Neural progenitor cell (in vitro differentiated cells): ENCODE measurements at regions not wholly inside any gene's neighbourhood (a gene's known extent, or its start where the extent isn't known, plus 50 kb on each side); places are given as distances from the start of the nearest gene placed in this dataset.

Experiments
- DNase-seq: peaks from one replicate; pipeline ENCODE4 v3.0.0-alpha.2; 2016; ENCODE audit warnings: low spot score
- H2AFZ ChIP-seq: fragments of 200-600 bp; sonication (generic); replicated peaks from 2 replicates; pipeline ENCODE4 v1.6.1; 2016; ENCODE audit warnings: antibody characterized with exemption
- H3F3A ChIP-seq: fragments of 200-600 bp; sonication (generic); 2 replicates; pipeline ENCODE4 v1.6.1; 2016; ENCODE audit warnings: antibody characterized with exemption, low read depth
- H3K27ac ChIP-seq: fragments of 200-600 bp; sonication (generic); 2 replicates; pipeline ENCODE4 v1.5.1; 2016; ENCODE audit warnings: mild to moderate bottlenecking
- H3K27me3 ChIP-seq: fragments of 200-600 bp; sonication (generic); 2 replicates; pipeline ENCODE4 v1.6.1; 2016; ENCODE audit warnings: mild to moderate bottlenecking, moderate library complexity
- H3K36me3 ChIP-seq: fragments of 200-600 bp; sonication (generic); 2 replicates; pipeline ENCODE4 v1.5.1; 2016
- H3K4me1 ChIP-seq: fragments of 200-600 bp; sonication (generic); 2 replicates; pipeline ENCODE4 v1.6.1; 2016; ENCODE audit warnings: mixed run types
- H3K4me2 ChIP-seq: fragments of 200-600 bp; sonication (generic); 2 replicates; pipeline ENCODE4 v1.6.1; 2016
- H3K4me3 ChIP-seq: fragments of 200-600 bp; sonication (generic); 2 replicates; pipeline ENCODE4 v1.5.1; 2016
- H3K79me2 ChIP-seq: fragments of 200-600 bp; sonication (generic); 2 replicates; pipeline ENCODE4 v1.6.1; 2016; ENCODE audit warnings: low read depth
- H3K9ac ChIP-seq: fragments of 200-600 bp; sonication (generic); 2 replicates; pipeline ENCODE4 v1.6.1; 2016
- H3K9me3 ChIP-seq: fragments of 200-600 bp; sonication (generic); 2 replicates; pipeline ENCODE4 v1.5.1; 2016; ENCODE audit warnings: low read depth
- H4K20me1 ChIP-seq: fragments of 200-600 bp; sonication (generic); 2 replicates; pipeline ENCODE4 v1.6.1; 2016; ENCODE audit warnings: low read depth
- H3K27ac Mint-ChIP-seq: 3 replicates; pipeline ENCODE4 v1.8.0; 2021; ENCODE audit warnings: mixed read lengths
- H3K27me3 Mint-ChIP-seq: 2 replicates; pipeline ENCODE4 v1.8.0; 2022; ENCODE audit warnings: low read depth, mild to moderate bottlenecking, inconsistent platforms, moderate library complexity, mixed read lengths; ENCODE audit not compliant: insufficient read depth
- H3K36me3 Mint-ChIP-seq: 3 replicates; pipeline ENCODE4 v1.8.0; 2021; ENCODE audit warnings: mixed read lengths
- H3K4me1 Mint-ChIP-seq: 3 replicates; pipeline ENCODE4 v1.8.0; 2021; ENCODE audit warnings: mixed read lengths
- H3K4me3 Mint-ChIP-seq: 3 replicates; pipeline ENCODE4 v1.8.0; 2021; ENCODE audit warnings: mild to moderate bottlenecking, moderate library complexity, mixed read lengths
- H3K9me3 Mint-ChIP-seq: 3 replicates; pipeline ENCODE4 v1.8.0; 2020; ENCODE audit warnings: mixed read lengths
- CTCF ChIP-seq: fragments of 200-600 bp; sonication (generic); IDR thresholded peaks from 2 replicates; pipeline ENCODE4 v1.5.1; 2017; ENCODE audit warnings: antibody characterized with exemption, mild to moderate bottlenecking
- EZH2 ChIP-seq: fragments of 200-600 bp; sonication (generic); IDR thresholded peaks from 2 replicates; pipeline ENCODE4 v1.6.1; 2017; ENCODE audit warnings: antibody characterized with exemption, mild to moderate bottlenecking, moderate library complexity
- EZH2phosphoT487 ChIP-seq: fragments of 200-600 bp; sonication (generic); IDR thresholded peaks from 2 replicates; pipeline ENCODE4 v1.6.1; 2017; ENCODE audit warnings: antibody characterized with exemption

DNA sequence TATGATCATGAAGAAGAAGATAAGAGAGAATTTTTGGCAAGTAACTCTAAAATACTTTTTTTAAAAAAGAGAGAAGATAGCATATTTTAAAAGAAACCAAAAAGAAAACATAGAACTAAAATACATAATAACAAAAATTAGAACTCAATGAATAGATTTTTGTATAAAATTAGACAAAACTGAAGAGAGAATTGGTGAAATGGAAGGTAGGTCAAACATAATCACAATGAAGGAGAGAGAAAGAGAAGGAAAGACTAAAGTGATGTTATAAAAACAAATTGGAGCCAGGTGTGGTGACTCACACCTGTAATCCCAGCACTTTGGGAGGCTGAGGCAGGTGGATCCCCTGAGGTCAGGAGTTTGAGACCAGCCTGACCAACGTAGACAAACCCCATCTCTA, 211.5 kb downstream of the AXIN2 start:
- Histone ChIP-seq H4K20me1 (no peaks in the 10 kb centered on the region), H3K27me3 (no peaks in the 10 kb centered on the region), H3K9me3 (no peaks in the 10 kb centered on the region), H3F3A (no peaks in the 10 kb centered on the region), H2AFZ (no peak overlapping the region), H3K27ac (no peak overlapping the region), H3K79me2 (no peaks in the 10 kb centered on the region), H3K9ac (no peak overlapping the region), H3K4me1 (no peaks in the 10 kb centered on the region), H3K4me3 (no peak overlapping the region), H3K4me2 (no peak overlapping the region), H3K36me3 (no peaks in the 10 kb centered on the region)
- DNase-seq = no peak
- no peak for TF ChIP-seq EZH2
- TF ChIP-seq EZH2phosphoT487 = no peak
- no peak for TF ChIP-seq CTCF
- Mint-ChIP-seq H3K4me1 (peaks cover 19% of the 10 kb centered on the region), H3K36me3 (no peaks in the 10 kb centered on the region), H3K27me3 (peaks cover 5% of the 10 kb centered on the region), H3K4me3 (no peak overlapping the region), H3K9me3 (peaks cover 12% of the 10 kb centered on the region), H3K27ac (no peak overlapping the region)

DNA sequence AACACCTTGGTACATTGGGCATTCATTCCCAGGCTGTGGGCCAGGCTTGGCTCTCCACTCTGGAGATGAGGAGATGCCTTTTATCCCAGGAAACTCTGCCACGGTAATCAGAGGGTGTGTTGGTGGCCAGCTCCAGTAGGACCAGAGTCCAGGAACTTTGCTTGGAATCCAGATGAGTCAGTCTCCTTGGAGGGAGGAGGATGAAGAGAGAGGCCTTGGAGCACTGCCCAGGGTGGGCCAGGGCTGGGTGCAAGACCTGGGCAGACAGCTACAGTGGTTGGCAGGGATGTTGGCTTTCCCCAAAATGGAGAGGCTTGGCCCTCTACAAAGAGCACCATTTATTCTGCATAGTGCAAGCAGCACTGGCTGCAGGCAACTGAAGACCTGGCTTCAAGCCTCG, 209.0 kb downstream of the RGS9 start:
- DNase-seq = no peak
- Histone ChIP-seq H3K4me3 (no peak overlapping the region), H3K79me2 (no peaks in the 10 kb centered on the region), H3F3A (no peaks in the 10 kb centered on the region), H3K36me3 (no peaks in the 10 kb centered on the region), H3K27ac (no peak overlapping the region), H3K9ac (no peak overlapping the region), H3K27me3 (no peaks in the 10 kb centered on the region), H2AFZ (no peak overlapping the region), H3K9me3 (no peaks in the 10 kb centered on the region), H4K20me1 (no peaks in the 10 kb centered on the region), H3K4me2 (no peak overlapping the region), H3K4me1 (no peaks in the 10 kb centered on the region)
- peaks cover 5% of the 10 kb centered on the region for H3K27me3 Mint-ChIP-seq
- no peak overlapping the region for H3K27ac Mint-ChIP-seq
- H3K9me3 Mint-ChIP-seq = peaks cover 14% of the 10 kb centered on the region
- H3K4me3 Mint-ChIP-seq = no peak overlapping the region
- peaks cover 2% of the 10 kb centered on the region for H3K36me3 Mint-ChIP-seq
- TF ChIP-seq EZH2phosphoT487 = no peak
- TF ChIP-seq EZH2 = no peak
- TF ChIP-seq CTCF = no peak
- H3K4me1 Mint-ChIP-seq = peaks cover 22% of the 10 kb centered on the region

- no peak for DNase-seq
- Histone ChIP-seq H3K27me3 (no peaks in the 10 kb centered on the region), H3K27ac (no peak overlapping the region), H3K9ac (no peak overlapping the region), H3K4me2 (no peak overlapping the region), H2AFZ (no peak overlapping the region), H3K4me3 (no peak overlapping the region), H4K20me1 (no peaks in the 10 kb centered on the region), H3F3A (no peaks in the 10 kb centered on the region), H3K36me3 (peaks cover 1% of the 10 kb centered on the region), H3K9me3 (peaks cover 4% of the 10 kb centered on the region), H3K79me2 (no peaks in the 10 kb centered on the region), H3K4me1 (no peaks in the 10 kb centered on the region)
- H3K4me3 Mint-ChIP-seq = peak overlapping the region; percentile 5
- H3K27ac Mint-ChIP-seq = peak overlapping the region; percentile 42
- no peak for TF ChIP-seq EZH2
- no peak for TF ChIP-seq CTCF
- TF ChIP-seq EZH2phosphoT487 = no peak
- H3K36me3 Mint-ChIP-seq = peaks cover 2% of the 10 kb centered on the region
- peaks cover 22% of the 10 kb centered on the region for H3K4me1 Mint-ChIP-seq
- H3K9me3 Mint-ChIP-seq = peaks cover 18% of the 10 kb centered on the region
- H3K27me3 Mint-ChIP-seq = peaks cover 5% of the 10 kb centered on the region
Observed at GRCh38 chr17:65345261-65346005, 208.3 kb downstream of the RGS9 start.
